Suppressor macrophage treated with lipopolysaccharide for 1 hour (primary cell): ENCODE measurements at regions not wholly inside any gene's neighbourhood (a gene's known extent, or its start where the extent isn't known, plus 50 kb on each side); places are given as distances from the start of the nearest gene placed in this dataset.
"Not testable (repeated sequence)": the region's sequence is repeated elsewhere in the genome, so short reads cannot be mapped to it uniquely, and the experiment has no call there.

Source experiments
- DNase-seq, 3 donors: peaks; one replicate each; pipeline ENCODE4 v3.0.0-alpha.2; 2020 to 2022

GRCh38 chr2:62410015-62410453 lies 96.0 kb downstream of the TMEM17 start:
- peak in 1 of 3 donors; percentile 37 for DNase-seq

DNA sequence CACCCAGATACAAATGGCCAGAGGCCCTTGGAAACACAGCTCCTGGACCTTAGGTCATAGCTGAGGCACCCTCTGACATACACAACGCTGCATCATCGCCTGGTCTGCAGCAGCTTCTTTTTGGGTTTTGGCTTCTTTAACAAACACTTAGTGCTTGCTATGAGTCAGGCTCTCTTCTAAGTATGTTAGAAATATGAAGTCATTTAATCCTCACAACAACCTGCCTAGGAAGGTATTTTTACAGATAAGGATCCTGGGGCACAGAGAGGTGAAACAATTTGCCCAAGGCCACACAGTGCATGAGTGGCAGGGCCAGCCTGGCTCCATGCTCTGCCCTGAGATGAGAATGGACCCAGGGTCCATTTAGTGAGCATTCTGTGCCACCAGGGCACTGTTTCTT lies 96.6 kb downstream of the TMEM17 start:
- peak; percentile 44 to 76 (median 69) for DNase-seq

GRCh38 chr2:62408241-62408677 lies 97.7 kb downstream of the TMEM17 start:
- DNase-seq: peak; percentile 42 to 71 (median 55)

DNA sequence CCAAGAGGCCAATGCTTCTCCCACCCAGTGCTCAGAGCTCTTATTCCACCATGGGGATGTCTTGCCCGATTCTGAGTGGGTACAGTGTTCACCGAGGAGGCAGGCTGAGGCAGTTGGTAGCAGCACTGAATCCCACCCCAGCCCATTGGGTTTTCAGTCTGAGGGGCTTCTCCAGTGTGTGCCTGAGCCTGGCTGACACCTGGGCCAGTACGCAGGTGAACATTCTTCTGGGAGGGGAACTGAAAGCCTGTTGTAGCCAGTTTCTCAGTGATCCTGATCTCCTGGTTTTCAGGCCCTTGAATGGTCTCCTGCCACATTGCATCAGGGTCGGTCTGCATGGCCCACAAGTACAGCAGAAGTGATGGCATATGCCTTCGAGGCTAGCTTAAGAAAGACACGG lies 98.2 kb downstream of the TMEM17 start:
- no peak for DNase-seq

GRCh38 chr2:62407401-62407800 lies 98.6 kb downstream of the TMEM17 start:
- no peak for DNase-seq

DNA sequence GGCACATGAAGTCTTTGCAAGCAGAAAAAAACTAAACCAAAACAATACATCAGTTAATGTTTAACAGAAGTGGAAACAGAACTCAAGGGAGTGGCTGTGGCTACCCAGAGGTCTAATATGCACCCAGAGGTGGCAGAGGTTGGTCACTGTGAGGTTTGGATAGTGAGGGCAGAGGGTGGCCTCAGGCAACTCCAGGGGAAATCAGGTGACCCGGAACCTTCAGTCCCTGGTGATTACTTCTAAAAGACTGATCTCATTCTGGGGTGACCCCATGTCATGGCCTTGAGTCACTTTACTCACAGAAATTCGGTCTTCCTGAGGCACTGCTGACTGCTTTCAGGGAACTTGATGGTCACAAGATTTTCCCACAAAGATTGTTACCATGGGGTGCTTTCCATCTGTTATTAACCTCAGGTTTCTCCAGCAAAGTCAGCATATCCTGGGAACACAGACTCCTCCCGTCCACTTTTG lies 99.4 kb downstream of the TMEM17 start:
- peak; percentile 93 to 99 (median 97) for DNase-seq

DNA sequence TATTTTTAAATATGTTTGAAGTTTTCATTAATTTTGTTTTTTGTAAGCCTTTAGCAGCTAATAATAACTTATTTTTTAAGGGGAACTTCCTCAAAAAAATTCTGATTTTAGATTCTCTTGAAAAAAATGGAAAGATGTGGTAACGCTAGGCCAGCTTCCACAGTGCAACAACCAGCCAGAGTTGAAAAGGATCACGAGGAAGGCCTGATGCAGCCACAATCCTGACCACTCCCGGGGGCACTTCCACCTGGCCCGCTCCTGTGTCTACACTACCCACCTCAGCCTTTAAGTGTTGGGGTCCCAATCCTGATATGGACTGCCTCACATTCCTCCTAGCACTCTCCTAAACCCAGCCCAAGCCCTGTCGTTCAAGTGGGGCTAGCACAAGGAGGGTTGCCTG lies 101.1 kb downstream of the TMEM17 start:
- DNase-seq: peak; percentile 59 to 72 (median 63)

- no peak for DNase-seq
Measured at GRCh38 chr2:62402156-62402555, 103.8 kb downstream of the TMEM17 start.

GRCh38 chr2:62398356-62398755 lies 107.6 kb downstream of the TMEM17 start:
- DNase-seq: no peak

- no peak for DNase-seq
Measured at GRCh38 chr2:62396880-62397279, 109.1 kb downstream of the TMEM17 start.

DNA sequence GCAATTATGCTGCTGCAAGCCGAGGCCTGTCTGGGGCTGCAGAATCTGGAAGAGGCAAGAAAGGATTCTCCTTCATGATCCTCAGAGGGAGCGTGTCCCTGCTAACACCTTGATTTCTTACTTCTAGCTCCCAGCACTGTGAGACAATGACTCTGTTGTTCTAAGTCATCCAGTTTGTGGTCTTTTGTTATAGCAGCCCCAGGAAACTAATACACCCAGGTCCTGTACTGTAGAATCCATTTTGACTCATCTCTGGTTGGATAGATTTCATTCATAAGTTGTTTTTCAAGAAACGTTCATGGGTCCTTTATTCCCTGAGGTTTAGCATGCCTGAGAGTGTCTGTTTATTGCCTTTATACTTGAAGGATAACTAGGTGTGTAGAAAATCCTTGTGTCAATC lies 112.7 kb downstream of the TMEM17 start:
- DNase-seq: no peak

- DNase-seq: peak; percentile 33 to 61 (median 59)
Measured at GRCh38 chr2:62391696-62392095, 114.3 kb downstream of the TMEM17 start.

DNA sequence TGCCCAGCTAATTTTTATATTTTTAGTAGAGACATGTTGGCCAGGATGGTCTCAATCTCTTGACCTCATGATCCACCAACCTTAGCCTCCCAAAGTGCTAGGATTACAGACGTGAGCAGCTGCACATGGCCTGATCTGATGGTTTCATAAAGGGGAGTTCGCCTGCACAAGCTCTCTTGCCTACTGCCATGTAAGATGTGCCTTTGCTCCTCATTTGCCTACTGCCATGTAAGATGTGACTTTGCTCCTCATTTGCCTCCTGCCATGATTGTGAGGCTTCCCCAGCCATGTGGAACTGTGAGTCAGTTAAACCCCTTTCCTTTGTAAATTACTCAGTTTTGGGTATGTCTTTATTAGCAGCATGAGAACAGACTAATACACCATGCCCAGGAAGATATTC lies 119.6 kb downstream of the TMEM17 start:
- not testable (repeated sequence) for DNase-seq

DNA sequence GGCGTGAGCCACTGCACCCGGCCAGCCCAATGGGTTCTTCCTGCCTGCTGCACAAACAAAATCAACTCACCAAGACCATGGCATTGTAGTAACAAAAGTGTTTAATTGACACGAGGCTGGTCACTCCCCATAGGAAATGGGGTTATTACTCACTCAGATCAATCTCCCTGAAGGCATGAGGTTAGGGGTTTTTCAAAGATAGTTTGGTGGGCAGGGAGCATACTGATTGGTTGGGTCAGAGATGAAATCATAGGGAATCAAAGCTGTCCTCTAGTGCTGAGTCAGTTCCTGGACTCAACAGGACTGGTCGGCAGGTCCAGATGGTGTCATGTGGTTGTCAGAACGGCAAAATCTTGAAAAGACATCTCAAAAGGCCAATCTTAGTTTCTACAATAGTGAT lies 122.1 kb downstream of the TMEM17 start:
- peak; percentile 51 to 65 (median 64) for DNase-seq

DNA sequence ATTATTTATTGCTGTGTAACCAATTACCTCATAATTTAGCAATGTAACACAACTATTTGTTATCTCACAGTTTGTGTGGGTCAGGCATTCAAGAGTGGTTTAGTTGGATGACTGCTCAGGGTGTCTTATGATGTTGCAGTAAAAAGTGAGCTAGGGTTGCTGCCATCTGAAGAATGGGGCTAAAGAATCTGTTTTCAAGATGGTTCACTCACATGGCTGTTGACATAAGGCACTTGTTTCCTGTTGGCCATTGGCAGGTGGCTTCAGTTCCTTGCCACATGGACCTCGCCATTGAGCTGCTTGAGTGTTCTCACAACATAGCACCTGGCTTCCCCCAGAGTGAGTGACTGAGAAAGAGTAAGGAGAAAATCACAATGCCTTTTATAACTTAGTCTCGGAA lies 123.2 kb downstream of the TMEM17 start:
- DNase-seq: no peak

DNA sequence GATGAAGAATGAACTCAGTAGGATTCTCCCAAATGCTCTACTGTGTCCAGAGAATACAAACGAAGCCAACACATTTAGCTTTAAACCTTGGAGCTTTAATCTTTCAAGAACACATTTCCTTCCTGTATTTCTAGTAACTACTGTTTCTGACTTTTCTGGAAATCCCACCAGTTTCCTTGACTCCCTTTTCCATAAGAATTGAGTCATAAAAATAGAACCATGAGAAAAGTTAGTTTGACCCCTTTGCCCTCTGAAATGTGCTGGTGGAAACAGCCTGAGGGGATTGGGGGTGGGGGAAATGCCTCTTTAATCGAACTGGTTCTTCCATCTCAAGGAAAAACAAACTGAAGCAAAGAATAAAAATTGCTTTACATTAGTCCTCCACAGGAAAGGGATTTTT lies 123.9 kb downstream of the TMEM17 start:
- DNase-seq: peak in 2 of 3 donors; percentile 43 to 48

GRCh38 chr2:62381656-62382055 lies 124.3 kb downstream of the TMEM17 start:
- peak; percentile 57 to 82 (median 82) for DNase-seq

GRCh38 chr2:62379566-62379965 lies 126.4 kb downstream of the TMEM17 start:
- DNase-seq: no peak

DNA sequence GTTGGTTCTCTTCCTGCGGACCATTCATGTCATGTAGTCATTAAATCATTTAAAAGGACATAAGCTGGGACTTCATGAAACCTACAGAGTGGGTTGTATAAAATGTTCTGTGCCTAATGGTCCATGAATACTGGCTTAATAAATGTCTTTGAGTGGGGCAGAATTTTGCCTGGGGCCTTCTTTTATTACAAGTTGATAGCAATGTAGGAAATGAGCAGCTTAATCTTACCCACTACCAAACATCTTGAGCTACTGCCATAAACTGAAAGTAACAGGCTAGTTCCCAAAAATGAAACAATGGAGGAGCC lies 130.9 kb downstream of the TMEM17 start:
- DNase-seq: no peak

DNA sequence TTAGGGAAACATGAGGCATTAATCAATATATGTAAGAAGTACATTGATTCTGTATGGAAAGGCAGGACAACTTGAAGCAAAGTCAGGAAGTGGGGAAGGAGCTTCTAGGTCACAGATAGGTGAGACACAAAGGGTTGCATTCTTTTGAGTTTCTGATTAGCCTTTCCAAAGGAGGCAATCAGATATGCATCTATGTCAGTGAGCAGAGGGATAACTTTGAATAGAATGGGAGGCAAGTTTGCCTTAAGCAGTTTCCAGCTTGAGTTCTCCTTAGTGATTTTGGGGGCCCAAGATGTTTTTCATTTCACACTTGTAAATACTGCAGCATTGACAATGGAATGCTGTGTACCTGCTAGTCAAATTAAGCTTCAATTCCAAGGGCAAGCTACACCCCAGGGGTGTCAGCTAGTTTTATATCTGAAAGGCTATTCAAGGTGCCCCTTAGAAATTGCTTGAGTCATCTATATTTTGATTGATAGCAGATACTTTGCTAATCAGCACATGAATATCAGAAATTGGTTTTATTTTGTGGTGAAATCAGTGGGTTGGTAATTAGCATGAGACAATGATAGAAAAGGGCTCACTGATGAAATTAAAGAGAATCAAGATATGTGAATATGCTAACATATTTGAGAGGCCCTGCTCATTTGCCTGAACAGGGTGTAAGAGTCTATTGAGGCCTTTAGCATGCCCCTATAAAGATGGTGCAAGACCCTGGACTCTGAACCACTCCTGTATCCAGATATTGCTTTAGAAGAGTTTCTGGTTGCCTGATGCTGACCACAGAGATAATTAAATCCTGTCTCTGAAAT lies 131.5 kb downstream of the TMEM17 start:
- DNase-seq: no peak

DNA sequence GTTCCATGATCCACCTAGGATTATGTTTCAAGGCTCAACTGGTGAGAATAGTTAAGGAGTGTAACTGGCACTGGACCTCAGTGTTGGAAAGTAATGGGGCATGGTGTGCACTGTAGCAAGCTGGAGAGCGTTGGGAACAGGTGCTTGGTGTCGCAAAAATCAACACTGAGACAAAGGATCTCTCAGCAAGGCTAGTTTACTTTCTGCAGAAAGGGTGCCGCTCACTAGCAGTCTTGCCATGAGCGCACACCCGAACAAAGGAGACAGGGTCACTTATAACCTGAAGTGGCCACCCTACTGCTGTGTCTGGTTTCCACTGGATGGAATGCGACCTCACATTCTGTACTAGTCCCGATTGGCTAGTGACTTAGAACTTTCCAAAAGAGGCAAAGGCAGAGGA lies 133.2 kb downstream of the TMEM17 start:
- no peak for DNase-seq

- peak; percentile 42 to 56 (median 44) for DNase-seq
Measured at GRCh38 chr2:62370321-62371250, 135.4 kb downstream of the TMEM17 start.

DNA sequence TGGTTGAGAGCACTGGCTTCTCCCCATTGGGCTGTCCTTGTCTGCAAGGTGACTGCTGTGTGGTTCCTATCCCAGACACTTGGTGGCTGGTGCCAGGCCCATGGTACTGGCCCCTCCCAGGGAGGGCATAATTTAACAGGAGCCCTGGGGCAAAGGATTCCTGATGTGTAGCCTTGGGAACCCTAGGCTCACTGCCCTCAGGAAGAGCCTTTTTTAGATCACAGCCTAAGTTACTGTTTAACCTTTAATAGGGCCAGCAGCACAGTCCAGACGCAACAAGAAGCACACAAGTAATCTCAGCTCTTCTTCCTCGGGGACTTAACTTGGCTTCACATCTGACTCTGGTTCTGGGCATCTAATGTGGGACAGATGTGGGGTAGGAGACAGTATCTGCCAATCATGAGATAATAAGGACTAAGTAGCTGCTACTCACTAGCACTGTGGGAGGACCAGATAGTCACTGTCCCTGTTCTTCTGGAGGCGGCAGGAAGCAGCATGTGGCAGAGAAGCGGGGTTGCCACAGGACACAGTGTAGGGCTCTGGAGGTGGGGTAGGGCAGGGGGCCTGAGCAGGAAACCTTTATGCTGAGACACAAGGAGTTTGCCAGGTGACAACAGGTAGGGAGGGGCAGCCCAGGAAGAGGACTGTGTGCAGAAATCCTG lies 136.3 kb downstream of the TMEM17 start:
- peak; percentile 49 to 61 (median 52) for DNase-seq
